ENCODE measurements at regions not wholly inside any gene's neighbourhood (a gene's known extent, or its start where the extent isn't known, plus 50 kb on each side); places are given as distances from the start of the nearest gene placed in this dataset.
A peak's percentile ranks its signal among the peaks of the same experiment; 100 is the strongest.

DNA sequence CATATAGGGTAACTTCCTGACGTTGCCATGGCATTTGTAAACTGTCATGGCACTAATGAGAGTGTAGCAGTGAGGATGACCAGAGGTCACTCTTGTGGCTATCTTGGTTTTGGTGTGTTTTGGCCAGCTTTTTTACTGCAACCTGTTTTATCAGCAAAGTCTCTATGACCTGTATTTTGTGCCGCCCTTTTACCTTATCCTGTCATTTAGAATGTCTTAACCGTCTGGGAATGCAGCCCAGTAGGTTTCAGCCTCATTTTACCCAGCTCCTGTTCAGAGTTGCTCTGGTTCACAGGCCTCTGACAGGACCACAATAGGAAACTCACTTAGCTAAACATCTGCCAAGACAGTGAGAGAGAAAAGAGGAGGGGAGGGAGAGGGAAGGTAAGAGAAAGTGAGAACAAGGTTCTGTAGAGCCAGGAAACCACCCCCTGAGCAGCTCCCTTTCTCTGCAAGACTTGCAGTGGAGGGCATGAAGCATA lies 64.8 kb upstream of the PLEKHG3 start:
- Histone ChIP-seq H3K27ac (ENCODE audit: low read depth, low read length) (peak overlapping the region; percentile 2; the same call in 1 of the 2 replicates), H3K36me3 (ENCODE audit: insufficient read depth, low read length) (no peaks in the 10 kb centered on the region), H3K4me3 (ENCODE audit: low read length) (no peak overlapping the region), H3K9ac (ENCODE audit: low read depth, low read length) (no peak overlapping the region), H3K4me1 (ENCODE audit: insufficient read depth, low read length) (peaks cover 7% of the 10 kb centered on the region), H3K9me3 (ENCODE audit: insufficient read depth, low read depth, low read length) (peaks cover 5% of the 10 kb centered on the region), H3K27me3 (ENCODE audit: insufficient read depth, low read length) (no peaks in the 10 kb centered on the region)
- 57% methylated on average over 3 of the region's 3 CpGs for WGBS

DNA sequence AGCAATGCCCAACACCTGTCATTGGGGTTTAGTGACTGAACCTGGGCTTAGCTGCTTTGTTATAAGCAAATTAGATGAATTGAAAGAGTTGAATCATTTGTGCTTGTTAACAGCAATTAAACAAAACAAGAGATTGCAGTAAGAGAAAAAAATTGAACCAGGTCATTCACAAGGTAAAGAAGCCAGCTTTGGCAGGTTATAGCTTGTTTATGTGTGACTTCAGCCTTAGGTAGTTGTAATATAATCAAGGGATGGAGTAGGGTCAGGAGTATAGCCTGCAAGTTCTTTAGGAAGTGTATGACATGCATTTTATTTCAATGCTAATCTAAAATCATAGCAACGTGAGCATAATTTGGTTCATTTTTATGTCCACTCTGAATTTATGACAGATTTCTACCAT lies 63.4 kb upstream of the PLEKHG3 start:
- no peaks in the 10 kb centered on the region for H3K27me3 ChIP-seq (ENCODE audit: insufficient read depth, low read length)
- H3K9me3 ChIP-seq (ENCODE audit: insufficient read depth, low read depth, low read length), result peaks cover 5% of the 10 kb centered on the region
- no peak overlapping the region for H3K4me3 ChIP-seq (ENCODE audit: low read length)
- no peak overlapping the region for H3K27ac ChIP-seq (ENCODE audit: low read depth, low read length)
- H3K4me1 ChIP-seq (ENCODE audit: insufficient read depth, low read length), result peaks cover 22% of the 10 kb centered on the region
- no peak overlapping the region for H3K9ac ChIP-seq (ENCODE audit: low read depth, low read length)
- 100% methylated on average over 1 of the region's 1 CpG for WGBS
- no peaks in the 10 kb centered on the region for H3K36me3 ChIP-seq (ENCODE audit: insufficient read depth, low read length)

DNA sequence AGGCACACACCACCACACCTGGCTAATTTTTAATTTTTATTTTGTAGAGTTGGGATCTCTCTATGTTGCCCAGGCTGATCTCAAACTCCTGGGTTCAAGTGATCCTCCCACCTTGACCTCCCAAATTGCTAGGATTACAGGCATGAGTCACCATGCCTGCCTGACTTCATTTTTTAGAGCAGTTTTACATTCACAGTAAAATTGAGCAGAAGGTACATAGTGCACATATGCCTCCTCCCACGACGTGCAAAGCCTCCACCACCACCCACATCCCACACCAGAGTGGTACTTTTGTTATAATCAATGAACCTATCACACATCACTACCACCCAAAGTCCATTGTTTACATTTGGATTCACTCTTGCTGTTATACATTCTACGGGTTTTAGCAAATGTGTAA lies 62.5 kb upstream of the PLEKHG3 start:
- H3K9ac ChIP-seq (ENCODE audit: low read depth, low read length), result no peak overlapping the region
- H3K36me3 ChIP-seq (ENCODE audit: insufficient read depth, low read length), result no peaks in the 10 kb centered on the region
- H3K27me3 ChIP-seq (ENCODE audit: insufficient read depth, low read length), result no peaks in the 10 kb centered on the region
- 94% methylated on average over 3 of the region's 3 CpGs for WGBS
- no peak overlapping the region for H3K27ac ChIP-seq (ENCODE audit: low read depth, low read length)
- H3K4me1 ChIP-seq (ENCODE audit: insufficient read depth, low read length), result peaks cover 27% of the 10 kb centered on the region
- no peak overlapping the region for H3K4me3 ChIP-seq (ENCODE audit: low read length)
- H3K9me3 ChIP-seq (ENCODE audit: insufficient read depth, low read depth, low read length), result peaks cover 5% of the 10 kb centered on the region

DNA sequence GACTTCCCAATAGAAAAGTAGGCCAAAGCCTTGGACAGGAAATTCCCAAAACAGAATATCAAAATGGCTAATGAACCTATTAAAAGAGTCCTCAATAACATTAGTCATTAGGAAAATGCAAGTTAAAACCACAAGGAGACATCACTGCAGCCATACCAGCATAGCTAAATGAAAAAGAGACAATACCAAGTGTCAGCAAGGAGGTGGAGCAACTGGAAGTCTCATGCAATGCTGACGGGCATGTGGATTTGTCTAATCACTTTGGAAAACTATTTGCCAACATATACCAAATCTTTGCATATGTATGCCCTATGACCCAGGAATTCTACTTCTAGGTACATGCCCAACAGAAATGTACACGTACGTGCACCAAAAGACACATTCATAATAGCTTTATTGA lies 60.5 kb upstream of the PLEKHG3 start:
- 93% methylated on average over 3 of the region's 3 CpGs for WGBS
- Histone ChIP-seq H3K9me3 (ENCODE audit: insufficient read depth, low read depth, low read length) (peaks cover 5% of the 10 kb centered on the region), H3K27me3 (ENCODE audit: insufficient read depth, low read length) (no peaks in the 10 kb centered on the region), H3K9ac (ENCODE audit: low read depth, low read length) (no peak overlapping the region), H3K4me3 (ENCODE audit: low read length) (no peak overlapping the region), H3K4me1 (ENCODE audit: insufficient read depth, low read length) (peaks cover 29% of the 10 kb centered on the region), H3K27ac (ENCODE audit: low read depth, low read length) (no peak overlapping the region), H3K36me3 (ENCODE audit: insufficient read depth, low read length) (no peaks in the 10 kb centered on the region)

DNA sequence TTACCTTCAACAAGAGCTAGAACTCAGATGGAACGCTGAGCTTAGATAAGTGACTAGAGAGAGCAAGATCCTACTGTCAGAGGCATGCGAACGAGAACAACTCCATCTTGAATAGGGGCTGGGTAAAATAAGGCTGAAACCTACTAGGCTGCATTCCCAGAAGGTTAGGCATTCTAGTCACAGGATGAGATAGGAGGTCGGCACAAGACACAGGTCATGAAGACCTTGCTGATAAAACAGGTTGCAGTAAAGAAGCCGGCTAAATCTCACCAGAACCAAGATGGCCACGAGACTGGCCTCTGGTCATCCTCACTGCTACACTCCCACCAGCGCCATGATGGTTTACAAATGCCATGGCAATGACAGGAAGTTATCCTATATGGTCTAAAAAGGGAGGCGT lies 59.6 kb upstream of the PLEKHG3 start:
- H3K9me3 ChIP-seq (ENCODE audit: insufficient read depth, low read depth, low read length), result peaks cover 5% of the 10 kb centered on the region
- peak overlapping the region; percentile 96 for H3K27ac ChIP-seq (ENCODE audit: low read depth, low read length)
- H3K4me3 ChIP-seq (ENCODE audit: low read length), result no peak overlapping the region
- H3K27me3 ChIP-seq (ENCODE audit: insufficient read depth, low read length), result no peaks in the 10 kb centered on the region
- H3K4me1 ChIP-seq (ENCODE audit: insufficient read depth, low read length), result peaks cover 29% of the 10 kb centered on the region
- H3K9ac ChIP-seq (ENCODE audit: low read depth, low read length), result peak overlapping the region; percentile 76; the same call in 1 of the 2 replicates
- no peaks in the 10 kb centered on the region for H3K36me3 ChIP-seq (ENCODE audit: insufficient read depth, low read length)
- WGBS, result 92% methylated on average over 8 of the region's 8 CpGs

DNA sequence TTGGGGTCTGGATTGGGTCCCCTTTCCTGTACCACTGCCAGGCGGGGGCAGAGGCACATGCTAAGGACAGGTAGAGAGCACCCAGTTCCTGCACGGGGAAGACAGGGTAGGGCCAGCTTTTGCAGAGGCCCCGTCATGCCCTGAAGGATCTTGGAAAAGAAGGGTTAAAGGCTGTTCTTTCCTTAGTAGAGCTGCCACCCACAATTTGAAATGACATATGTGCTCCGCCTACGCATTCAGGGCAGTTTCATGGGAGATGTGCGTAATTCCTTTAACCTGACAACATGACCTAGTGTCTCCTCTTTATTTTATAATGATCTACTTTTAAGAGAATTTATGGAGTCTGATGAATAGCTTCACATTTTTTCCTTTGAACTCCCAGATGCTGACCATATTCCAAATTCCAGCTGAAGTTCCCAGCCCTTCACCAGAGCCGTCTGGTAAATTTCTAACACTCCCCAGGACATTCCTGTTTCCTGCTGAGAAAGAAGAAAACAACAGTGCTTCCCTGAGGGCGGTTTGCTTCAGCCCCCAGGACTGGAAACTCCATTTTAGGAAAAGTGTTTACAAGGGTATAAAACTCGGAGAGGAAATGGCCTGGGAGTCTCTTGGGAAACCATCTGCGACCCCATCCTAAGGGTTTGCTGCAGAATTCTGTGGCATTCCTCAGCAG lies 58.9 kb upstream of the PLEKHG3 start:
- Histone ChIP-seq H3K4me1 (ENCODE audit: insufficient read depth, low read length) (peaks cover 27% of the 10 kb centered on the region), H3K4me3 (ENCODE audit: low read length) (peak overlapping the region; percentile 21), H3K9me3 (ENCODE audit: insufficient read depth, low read depth, low read length) (peaks cover 5% of the 10 kb centered on the region), H3K9ac (ENCODE audit: low read depth, low read length) (peak overlapping the region; percentile 76), H3K27me3 (ENCODE audit: insufficient read depth, low read length) (no peaks in the 10 kb centered on the region), H3K36me3 (ENCODE audit: insufficient read depth, low read length) (no peaks in the 10 kb centered on the region), H3K27ac (ENCODE audit: low read depth, low read length) (peak overlapping the region; percentile 96)
- 14% methylated on average over 10 of the region's 10 CpGs for WGBS

DNA sequence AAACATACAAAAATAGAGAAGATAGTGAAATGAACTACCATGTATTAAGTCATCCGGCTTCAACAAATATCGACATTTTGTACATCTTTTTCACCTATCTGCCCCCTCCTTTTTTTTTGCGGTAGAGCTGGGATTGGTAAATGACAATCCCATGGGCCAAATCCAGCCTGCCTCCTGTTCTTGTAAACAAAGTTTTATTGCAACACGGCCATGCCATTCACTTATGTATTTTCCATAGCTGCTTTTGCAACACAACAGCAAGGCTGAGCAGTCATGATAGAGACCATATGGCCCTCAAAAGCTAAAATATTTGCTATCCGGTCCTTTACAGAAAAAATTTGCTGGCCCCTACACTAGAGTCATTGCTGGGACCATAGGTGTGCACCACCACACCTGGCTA lies 58.1 kb upstream of the PLEKHG3 start:
- Histone ChIP-seq H3K9ac (ENCODE audit: low read depth, low read length) (peak overlapping the region; percentile 76), H3K36me3 (ENCODE audit: insufficient read depth, low read length) (no peaks in the 10 kb centered on the region), H3K9me3 (ENCODE audit: insufficient read depth, low read depth, low read length) (peaks cover 5% of the 10 kb centered on the region), H3K27me3 (ENCODE audit: insufficient read depth, low read length) (no peaks in the 10 kb centered on the region), H3K4me3 (ENCODE audit: low read length) (peak overlapping the region; percentile 21), H3K27ac (ENCODE audit: low read depth, low read length) (peak overlapping the region; percentile 96), H3K4me1 (ENCODE audit: insufficient read depth, low read length) (peaks cover 27% of the 10 kb centered on the region)
- 67% methylated on average over 5 of the region's 5 CpGs for WGBS

DNA sequence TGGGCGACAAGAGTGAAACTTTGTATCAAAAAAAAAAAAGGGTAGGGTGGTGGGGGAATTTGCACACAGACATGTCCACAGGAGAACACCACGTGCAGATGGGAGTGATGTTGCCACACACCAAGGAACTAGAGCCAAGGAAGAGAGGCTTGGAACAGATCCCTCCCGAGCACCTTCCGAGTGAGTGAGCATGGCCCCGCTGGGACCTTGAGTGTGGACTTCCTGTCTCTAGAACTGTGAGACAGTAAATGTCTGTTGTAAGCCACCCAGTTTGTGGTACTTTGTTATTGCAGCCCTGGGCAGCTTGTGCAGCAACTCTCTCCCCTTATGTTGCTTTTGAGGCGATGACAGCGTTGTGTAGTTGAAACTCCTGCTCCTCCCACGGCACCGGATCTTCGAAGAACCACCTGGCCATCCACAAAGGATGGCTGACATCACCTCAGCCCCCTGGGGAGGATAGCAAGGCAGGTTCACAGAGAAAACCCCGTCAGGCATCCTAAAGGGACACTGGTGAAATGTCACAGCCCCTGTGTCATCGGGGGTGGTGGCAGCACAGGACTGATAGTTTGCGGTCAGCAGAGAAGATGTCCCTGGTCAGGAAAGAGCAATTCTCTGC lies 54.7 kb upstream of the PLEKHG3 start:
- Histone ChIP-seq H3K4me1 (ENCODE audit: insufficient read depth, low read length) (peaks cover 24% of the 10 kb centered on the region), H3K27ac (ENCODE audit: low read depth, low read length) (no peak overlapping the region), H3K36me3 (ENCODE audit: insufficient read depth, low read length) (no peaks in the 10 kb centered on the region), H3K27me3 (ENCODE audit: insufficient read depth, low read length) (no peaks in the 10 kb centered on the region), H3K9me3 (ENCODE audit: insufficient read depth, low read depth, low read length) (no peaks in the 10 kb centered on the region), H3K4me3 (ENCODE audit: low read length) (no peak overlapping the region), H3K9ac (ENCODE audit: low read depth, low read length) (no peak overlapping the region)
- WGBS, result 72% methylated on average over 13 of the region's 13 CpGs

DNA sequence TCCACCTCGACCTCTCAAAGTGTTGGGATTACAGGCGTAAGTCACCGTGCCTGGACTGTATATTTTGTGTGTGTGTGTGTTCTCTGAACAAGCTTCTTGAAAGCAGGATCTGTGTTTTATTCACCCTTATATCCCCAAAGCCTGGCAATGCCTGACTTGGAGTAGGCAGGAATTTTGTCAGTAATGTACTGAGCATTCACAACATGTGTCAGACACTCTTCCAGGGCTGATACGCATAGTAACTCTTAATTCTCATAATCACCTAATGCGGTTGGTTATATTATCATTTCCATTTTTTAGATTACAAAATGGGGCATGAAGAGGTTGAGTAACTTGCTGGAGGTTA lies 50.4 kb upstream of the PLEKHG3 start:
- H3K27me3 ChIP-seq (ENCODE audit: insufficient read depth, low read length), result no peaks in the 10 kb centered on the region
- WGBS, result 100% methylated on average over 3 of the region's 5 CpGs
- no peaks in the 10 kb centered on the region for H3K9me3 ChIP-seq (ENCODE audit: insufficient read depth, low read depth, low read length)
- H3K4me1 ChIP-seq (ENCODE audit: insufficient read depth, low read length), result no peaks in the 10 kb centered on the region; the same call in 1 of the 2 replicates
- H3K4me3 ChIP-seq (ENCODE audit: low read length), result no peak overlapping the region
- H3K9ac ChIP-seq (ENCODE audit: low read depth, low read length), result no peak overlapping the region
- no peak overlapping the region for H3K27ac ChIP-seq (ENCODE audit: low read depth, low read length)
- no peaks in the 10 kb centered on the region for H3K36me3 ChIP-seq (ENCODE audit: insufficient read depth, low read length)

DNA sequence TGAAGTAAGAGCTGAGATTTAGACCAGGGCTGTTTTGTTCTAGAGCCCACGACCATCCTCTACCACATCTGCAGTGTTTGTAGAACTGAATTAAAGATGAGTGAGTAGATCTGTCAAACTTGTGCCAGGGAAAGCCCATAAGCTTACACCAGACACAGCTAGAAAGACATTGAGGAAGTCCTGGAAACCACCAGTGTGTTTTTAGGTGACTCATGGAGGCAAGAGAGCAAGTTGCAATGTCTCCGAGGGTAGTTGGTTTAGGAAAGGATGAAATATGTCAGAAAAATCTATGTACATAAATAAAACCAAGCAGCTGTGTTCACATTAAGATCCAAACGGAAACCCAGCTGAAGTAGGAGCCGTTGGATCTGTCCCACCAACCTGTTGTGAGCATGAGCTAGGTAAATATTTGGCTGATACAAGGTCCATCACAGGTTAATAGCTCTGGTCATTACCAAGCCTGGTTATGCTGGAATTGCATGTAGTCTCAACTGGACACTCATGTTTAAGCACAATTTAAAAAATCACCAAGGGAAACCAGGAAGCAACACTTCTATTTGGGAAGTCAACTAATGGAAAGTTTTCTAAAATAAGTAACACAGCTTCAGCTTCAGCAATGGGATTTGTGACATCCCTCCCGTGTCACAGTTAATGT lies 49.9 kb upstream of the PLEKHG3 start:
- Histone ChIP-seq H3K36me3 (ENCODE audit: insufficient read depth, low read length) (no peaks in the 10 kb centered on the region), H3K9me3 (ENCODE audit: insufficient read depth, low read depth, low read length) (no peaks in the 10 kb centered on the region), H3K9ac (ENCODE audit: low read depth, low read length) (no peak overlapping the region), H3K4me3 (ENCODE audit: low read length) (no peak overlapping the region), H3K27ac (ENCODE audit: low read depth, low read length) (no peak overlapping the region), H3K4me1 (ENCODE audit: insufficient read depth, low read length) (no peaks in the 10 kb centered on the region; the same call in 1 of the 2 replicates), H3K27me3 (ENCODE audit: insufficient read depth, low read length) (no peaks in the 10 kb centered on the region)
- 95% methylated on average over 5 of the region's 5 CpGs for WGBS
